ENCODE measurements at regions not wholly inside any gene's neighbourhood (a gene's known extent, or its start where the extent isn't known, plus 50 kb on each side); places are given as distances from the start of the nearest gene placed in this dataset.

DNA sequence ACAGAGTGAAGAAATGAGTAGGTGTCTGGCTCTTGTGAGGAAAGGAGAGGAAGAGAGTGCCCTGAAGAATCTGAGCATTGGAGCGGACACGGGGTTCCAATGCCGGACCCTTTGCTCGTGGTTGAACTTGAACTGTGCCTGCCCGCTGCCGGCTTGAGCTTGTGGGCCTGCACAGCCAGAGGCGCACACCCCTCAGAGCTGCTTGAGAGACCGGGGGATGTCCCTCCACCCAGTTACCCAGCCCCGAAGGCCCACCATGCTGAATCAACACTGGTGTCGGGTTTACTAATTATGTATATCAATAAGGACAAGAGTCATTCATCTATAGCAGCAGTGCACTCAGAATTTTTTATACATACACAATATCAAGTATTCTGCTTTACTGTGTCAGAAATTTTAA lies 218.3 kb upstream of the CST7 start:
- intact Hi-C loops (cut with micrococcal nuclease) = no loop called here
- Histone ChIP-seq H3K4me3 (no peak overlapping the region), H3K27ac (replicated peaks) (no peak overlapping the region), H3K4me1 (no peaks in the 10 kb centered on the region), H3K27me3 (ENCODE audit: low read depth) (peaks cover 18% of the 10 kb centered on the region), H3K36me3 (no peaks in the 10 kb centered on the region), H3K9me3 (replicated peaks) (no peaks in the 10 kb centered on the region)
- TF ChIP-seq, protein P1, sequence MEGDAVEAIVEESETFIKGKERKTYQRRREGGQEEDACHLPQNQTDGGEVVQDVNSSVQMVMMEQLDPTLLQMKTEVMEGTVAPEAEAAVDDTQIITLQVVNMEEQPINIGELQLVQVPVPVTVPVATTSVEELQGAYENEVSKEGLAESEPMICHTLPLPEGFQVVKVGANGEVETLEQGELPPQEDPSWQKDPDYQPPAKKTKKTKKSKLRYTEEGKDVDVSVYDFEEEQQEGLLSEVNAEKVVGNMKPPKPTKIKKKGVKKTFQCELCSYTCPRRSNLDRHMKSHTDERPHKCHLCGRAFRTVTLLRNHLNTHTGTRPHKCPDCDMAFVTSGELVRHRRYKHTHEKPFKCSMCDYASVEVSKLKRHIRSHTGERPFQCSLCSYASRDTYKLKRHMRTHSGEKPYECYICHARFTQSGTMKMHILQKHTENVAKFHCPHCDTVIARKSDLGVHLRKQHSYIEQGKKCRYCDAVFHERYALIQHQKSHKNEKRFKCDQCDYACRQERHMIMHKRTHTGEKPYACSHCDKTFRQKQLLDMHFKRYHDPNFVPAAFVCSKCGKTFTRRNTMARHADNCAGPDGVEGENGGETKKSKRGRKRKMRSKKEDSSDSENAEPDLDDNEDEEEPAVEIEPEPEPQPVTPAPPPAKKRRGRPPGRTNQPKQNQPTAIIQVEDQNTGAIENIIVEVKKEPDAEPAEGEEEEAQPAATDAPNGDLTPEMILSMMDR (IDR thresholded peaks at IDR 0.05; ENCODE audit: borderline replicate concordance) = no peak
- DNase-seq = no peak

DNA sequence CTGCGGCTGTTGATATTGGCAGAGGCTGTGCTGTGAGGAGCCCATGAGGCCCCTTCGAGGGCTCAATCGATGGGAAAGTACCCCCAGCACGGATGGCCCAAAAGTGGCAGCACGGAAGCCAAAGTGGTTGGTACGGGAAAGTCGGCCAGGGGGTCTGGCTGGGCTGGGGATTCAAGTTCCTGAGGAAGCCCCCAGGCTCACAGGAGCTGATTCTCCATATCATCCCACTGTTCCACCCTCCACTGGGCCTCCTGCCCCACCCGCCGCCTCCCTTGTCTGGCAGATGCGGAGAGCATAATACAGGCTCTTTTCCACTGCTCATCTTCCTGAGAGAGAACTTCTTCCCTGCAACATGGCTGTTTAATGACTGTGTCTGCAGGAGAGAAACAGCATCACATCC lies 217.8 kb upstream of the CST7 start:
- intact Hi-C loops (cut with micrococcal nuclease) = no loop called here
- TF ChIP-seq, protein P1 (IDR thresholded peaks at IDR 0.05; ENCODE audit: borderline replicate concordance) = no peak
- Histone ChIP-seq H3K27ac (replicated peaks) (no peak overlapping the region), H3K4me1 (no peaks in the 10 kb centered on the region), H3K4me3 (no peak overlapping the region), H3K36me3 (no peaks in the 10 kb centered on the region), H3K27me3 (ENCODE audit: low read depth) (peaks cover 12% of the 10 kb centered on the region), H3K9me3 (replicated peaks) (no peaks in the 10 kb centered on the region)
- DNase-seq = no peak

DNA sequence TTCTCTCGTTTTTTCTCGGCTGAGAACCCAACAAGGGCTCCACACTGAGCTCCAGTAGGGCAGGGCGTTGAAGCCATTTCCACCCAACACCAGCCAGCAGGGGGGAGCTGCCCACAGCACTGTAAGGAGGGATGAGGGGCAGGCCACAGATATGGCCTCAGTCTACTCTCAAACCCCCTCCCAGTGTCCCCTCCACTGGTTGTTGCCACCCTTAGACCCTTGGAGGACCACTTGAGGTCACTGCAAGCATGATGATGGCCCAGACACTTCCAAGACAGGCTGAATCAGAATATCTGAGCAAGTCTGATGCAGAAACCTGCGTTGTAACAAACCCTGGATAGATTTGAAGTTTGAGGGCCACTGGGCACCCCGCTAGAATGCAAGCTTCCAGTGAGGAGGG lies 217.0 kb upstream of the CST7 start:
- H3K27me3 ChIP-seq (ENCODE audit: low read depth) = peaks cover 11% of the 10 kb centered on the region
- no peaks in the 10 kb centered on the region for H3K4me1 ChIP-seq
- H3K4me3 ChIP-seq = no peak overlapping the region
- intact Hi-C loops (cut with micrococcal nuclease) = no loop called here
- no peak for DNase-seq
- H3K9me3 ChIP-seq (replicated peaks) = no peaks in the 10 kb centered on the region
- no peak overlapping the region for H3K27ac ChIP-seq (replicated peaks)
- H3K36me3 ChIP-seq = no peaks in the 10 kb centered on the region
- TF ChIP-seq, protein P1 (IDR thresholded peaks at IDR 0.05; ENCODE audit: borderline replicate concordance) = no peak

DNA sequence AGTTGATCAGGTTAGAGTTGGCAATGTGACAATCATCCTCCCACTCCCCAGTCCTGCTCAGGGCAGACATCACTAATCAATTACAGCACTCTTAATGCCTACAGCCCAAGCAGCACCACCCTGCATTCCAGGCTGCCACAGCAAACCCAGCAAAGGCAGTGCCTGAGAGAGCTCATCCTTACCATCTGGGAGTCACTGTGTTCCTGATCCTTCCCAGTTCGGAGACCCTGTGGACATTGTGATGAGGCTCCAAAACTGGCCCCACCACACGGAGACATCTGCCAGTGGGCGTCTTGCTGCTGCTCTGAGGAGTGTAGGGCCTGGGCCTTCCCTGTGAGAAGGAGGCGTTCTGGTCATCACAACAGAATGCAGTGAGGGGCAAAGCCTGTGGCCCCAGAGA lies 216.5 kb upstream of the CST7 start:
- H3K27ac ChIP-seq (replicated peaks) = no peak overlapping the region
- TF ChIP-seq, protein P1 (IDR thresholded peaks at IDR 0.05; ENCODE audit: borderline replicate concordance) = no peak
- H3K9me3 ChIP-seq (replicated peaks) = no peaks in the 10 kb centered on the region
- H3K4me3 ChIP-seq = no peak overlapping the region
- H3K27me3 ChIP-seq (ENCODE audit: low read depth) = peaks cover 11% of the 10 kb centered on the region
- no peaks in the 10 kb centered on the region for H3K4me1 ChIP-seq
- intact Hi-C loops (cut with micrococcal nuclease) = no loop called here
- no peaks in the 10 kb centered on the region for H3K36me3 ChIP-seq
- DNase-seq = no peak

DNA sequence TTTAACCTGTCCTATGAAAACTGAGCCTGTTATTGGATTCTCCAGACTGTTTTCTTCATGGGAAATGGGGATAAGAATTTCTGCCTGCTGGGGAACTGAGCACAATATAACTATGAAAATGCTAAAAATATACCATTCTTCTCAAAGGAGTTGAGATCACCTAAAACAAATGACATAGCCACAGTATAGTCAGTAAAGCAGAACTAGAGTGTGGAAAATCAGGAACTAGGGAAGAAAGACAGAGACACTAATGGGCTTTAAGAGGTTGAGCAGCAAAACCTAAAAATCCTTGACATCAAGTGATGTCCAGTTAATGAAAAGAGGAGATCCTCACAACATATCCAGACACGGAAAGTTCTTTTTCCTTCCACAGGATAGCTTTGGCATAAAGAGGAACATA lies 215.7 kb upstream of the CST7 start:
- no peaks in the 10 kb centered on the region for H3K9me3 ChIP-seq (replicated peaks)
- H3K27me3 ChIP-seq (ENCODE audit: low read depth) = peaks cover 11% of the 10 kb centered on the region
- H3K27ac ChIP-seq (replicated peaks) = no peak overlapping the region
- no peak overlapping the region for H3K4me3 ChIP-seq
- TF ChIP-seq, protein P1 (IDR thresholded peaks at IDR 0.05; ENCODE audit: borderline replicate concordance) = no peak
- no peak for DNase-seq
- H3K4me1 ChIP-seq = no peaks in the 10 kb centered on the region
- intact Hi-C loops (cut with micrococcal nuclease) = no loop called here
- H3K36me3 ChIP-seq = no peaks in the 10 kb centered on the region

DNA sequence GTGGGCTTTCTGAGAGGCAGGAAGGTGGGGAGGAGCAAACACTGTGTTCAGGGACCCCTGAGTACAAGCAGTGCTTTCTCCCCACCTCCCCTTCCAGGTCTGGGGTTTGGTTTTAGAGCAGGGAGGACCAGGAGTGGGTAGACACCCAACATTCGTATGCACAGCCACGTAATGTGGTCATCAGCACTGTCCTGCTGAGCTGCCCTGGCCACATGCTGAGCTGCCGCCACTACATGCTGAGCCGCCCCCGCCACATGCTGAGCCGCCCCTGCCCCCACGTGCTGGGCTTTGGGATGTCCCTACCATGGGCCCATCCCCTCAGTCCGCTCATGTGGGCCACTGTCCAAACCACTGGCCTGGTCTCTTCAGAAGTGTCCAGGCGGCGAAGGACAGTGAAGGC lies 214.9 kb upstream of the CST7 start:
- TF ChIP-seq, protein P1 (IDR thresholded peaks at IDR 0.05; ENCODE audit: borderline replicate concordance) = no peak
- H3K27me3 ChIP-seq (ENCODE audit: low read depth) = peaks cover 11% of the 10 kb centered on the region
- intact Hi-C loops (cut with micrococcal nuclease) = no loop called here
- H3K9me3 ChIP-seq (replicated peaks) = no peaks in the 10 kb centered on the region
- no peak overlapping the region for H3K4me3 ChIP-seq
- H3K36me3 ChIP-seq = no peaks in the 10 kb centered on the region
- no peak for DNase-seq
- no peak overlapping the region for H3K27ac ChIP-seq (replicated peaks)
- H3K4me1 ChIP-seq = no peaks in the 10 kb centered on the region

All from left ventricle myocardium inferior (tissue), 1 donor.